ENCODE measurements at regions not wholly inside any gene's neighbourhood (a gene's known extent, or its start where the extent isn't known, plus 50 kb on each side); places are given as distances from the start of the nearest gene placed in this dataset.
A peak's percentile ranks its signal among the peaks of the same experiment; 100 is the strongest.

DNA sequence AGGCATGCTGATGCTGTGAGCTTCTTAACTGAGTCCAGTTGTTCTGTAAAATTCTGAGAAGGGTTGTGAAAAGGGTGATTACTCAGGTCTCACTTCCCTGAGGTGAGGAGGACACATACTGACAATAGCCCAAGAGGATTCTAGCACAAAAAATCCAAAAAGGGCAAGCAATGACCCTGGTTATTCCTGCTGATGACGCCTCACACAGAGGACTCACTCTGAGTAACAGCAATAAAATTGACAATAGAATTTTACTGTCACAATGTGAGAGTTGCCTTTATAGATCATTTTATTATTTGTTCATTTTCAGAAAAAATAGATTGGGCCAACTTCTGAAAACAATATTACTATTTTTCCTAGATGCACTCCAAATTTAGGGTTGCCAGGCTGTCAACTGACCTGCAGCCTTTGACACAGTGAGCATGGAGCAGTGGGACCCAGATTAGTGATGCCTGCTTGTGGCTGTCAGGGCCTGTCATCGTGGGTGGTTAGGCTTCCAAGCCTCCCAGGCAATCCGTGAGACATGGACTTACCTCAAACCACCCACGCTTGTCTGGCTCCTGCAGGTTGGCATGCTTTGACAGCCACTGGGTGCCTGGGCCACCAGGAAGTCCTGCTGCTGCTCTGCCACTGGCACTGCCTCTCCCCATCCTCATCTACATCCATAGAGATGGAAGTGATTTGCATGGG lies 396.0 kb upstream of the THBS1 start (continued):
- TF ChIP-seq RFX5 (IDR thresholded peaks at IDR 0.05; ENCODE audit: low read length) = no peak
- no peak for TF ChIP-seq FOXM1 (IDR thresholded peaks at IDR 0.05; ENCODE audit: low read depth)
- no peak for TF ChIP-seq RCOR1 (IDR thresholded peaks at IDR 0.05; ENCODE audit: low read length)

DNA sequence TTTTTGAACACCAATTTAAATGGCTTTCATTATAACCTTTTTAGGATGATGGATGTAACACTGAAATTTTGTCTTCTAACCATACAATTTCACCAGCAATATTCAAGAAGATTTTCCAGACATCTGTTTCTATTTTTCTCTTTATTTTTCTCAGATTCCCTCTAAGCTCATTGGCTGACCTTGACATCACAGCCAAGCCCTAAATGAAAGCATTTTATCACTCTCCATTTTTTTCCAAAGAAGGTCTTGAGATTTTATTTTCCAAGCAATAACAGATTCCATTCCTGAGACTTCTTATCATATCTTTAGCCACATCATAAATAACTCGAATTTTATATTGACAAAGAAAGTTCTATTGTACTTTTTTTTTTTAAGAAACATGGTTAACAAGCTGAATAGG lies 392.6 kb upstream of the THBS1 start:
- Histone ChIP-seq H3K27ac (ENCODE audit: low read depth in 2 of 2, low read length in 1 of 2) (peak overlapping the region; percentile 22 to 66; a peak in 3 of 4 replicates), H3K27me3 (ENCODE audit: insufficient read depth) (no peaks in the 10 kb centered on the region), H3K9ac (no peak overlapping the region), H3F3A (replicated peaks; ENCODE audit: insufficient read depth) (peaks cover 27% of the 10 kb centered on the region), H3K4me2 (no peak overlapping the region), H3K9me3 (no peaks in the 10 kb centered on the region), H3K9me2 (no peaks in the 10 kb centered on the region), H3K4me3 (ENCODE audit: low read depth in 2 of 2, low read length in 1 of 2) (no peak overlapping the region), H3K36me3 (replicated peaks in 1 of 2; ENCODE audit: control insufficient read depth in 1 of 2, insufficient read depth in 2 of 2, low read length in 1 of 2) (no peaks in the 10 kb centered on the region), H3K79me2 (ENCODE audit: insufficient read depth) (no peaks in the 10 kb centered on the region), H2AFZ (ENCODE audit: low read depth) (no peak overlapping the region), H4K20me1 (ENCODE audit: insufficient read depth) (no peaks in the 10 kb centered on the region), H3K4me1 (ENCODE audit: control insufficient read depth in 1 of 2, insufficient read depth in 2 of 2, low read depth in 1 of 2, low read length in 1 of 2) (peaks cover 0 to 18% of the 10 kb centered on the region in 2 experiments; a peak in 2 of 4 replicates)
- ChIA-PET CTCF (interaction anchor here (0.8 to 1.5 kb wide), 3 partner anchors 12 to 569 kb away, joined by 3 to 5 read pairs (median 4); partner anchors contain the start of gene THBS1), POLR2A (no interaction called here)
- no peak for DNase-seq
- WGBS (ENCODE audit: low lambda C conversion rate) = 24% methylated on average over 1 of the region's 1 CpG
- TF ChIP-seq GABPA (IDR thresholded peaks at IDR 0.05; ENCODE audit: low read depth) = no peak
- TF ChIP-seq POLR2AphosphoS5 (IDR thresholded peaks at IDR 0.05; ENCODE audit: low read depth, low read length) = no peak
- no peak for TF ChIP-seq RAD21 (IDR thresholded peaks at IDR 0.05; ENCODE audit: low read length)
- TF ChIP-seq, protein P1, sequence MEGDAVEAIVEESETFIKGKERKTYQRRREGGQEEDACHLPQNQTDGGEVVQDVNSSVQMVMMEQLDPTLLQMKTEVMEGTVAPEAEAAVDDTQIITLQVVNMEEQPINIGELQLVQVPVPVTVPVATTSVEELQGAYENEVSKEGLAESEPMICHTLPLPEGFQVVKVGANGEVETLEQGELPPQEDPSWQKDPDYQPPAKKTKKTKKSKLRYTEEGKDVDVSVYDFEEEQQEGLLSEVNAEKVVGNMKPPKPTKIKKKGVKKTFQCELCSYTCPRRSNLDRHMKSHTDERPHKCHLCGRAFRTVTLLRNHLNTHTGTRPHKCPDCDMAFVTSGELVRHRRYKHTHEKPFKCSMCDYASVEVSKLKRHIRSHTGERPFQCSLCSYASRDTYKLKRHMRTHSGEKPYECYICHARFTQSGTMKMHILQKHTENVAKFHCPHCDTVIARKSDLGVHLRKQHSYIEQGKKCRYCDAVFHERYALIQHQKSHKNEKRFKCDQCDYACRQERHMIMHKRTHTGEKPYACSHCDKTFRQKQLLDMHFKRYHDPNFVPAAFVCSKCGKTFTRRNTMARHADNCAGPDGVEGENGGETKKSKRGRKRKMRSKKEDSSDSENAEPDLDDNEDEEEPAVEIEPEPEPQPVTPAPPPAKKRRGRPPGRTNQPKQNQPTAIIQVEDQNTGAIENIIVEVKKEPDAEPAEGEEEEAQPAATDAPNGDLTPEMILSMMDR (IDR thresholded peaks at IDR 0.05) = no peak
- TF ChIP-seq RCOR1 (IDR thresholded peaks at IDR 0.05; ENCODE audit: low read length) = no peak
- TF ChIP-seq TAF1 (IDR thresholded peaks at IDR 0.05; ENCODE audit: borderline replicate concordance, low read depth, low read length) = no peak

DNA sequence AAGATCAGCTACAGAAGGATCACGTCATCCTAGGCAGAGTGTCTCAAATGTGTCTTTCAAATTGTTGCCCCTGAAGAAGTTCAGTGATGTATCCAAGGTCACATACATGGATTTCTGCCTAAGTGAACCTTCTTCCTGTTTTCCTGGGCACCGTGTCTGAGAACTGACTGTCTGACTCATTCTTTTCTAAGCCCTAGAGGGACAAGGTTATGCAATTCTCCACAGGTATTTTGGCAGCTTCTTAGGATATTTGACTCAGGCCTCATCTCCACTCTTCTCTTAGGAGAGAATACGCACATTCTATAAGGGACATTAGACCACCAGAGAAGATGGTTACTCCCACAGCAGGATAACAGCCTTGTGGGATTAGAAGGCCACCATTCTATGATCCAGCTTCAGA lies 391.9 kb upstream of the THBS1 start:
- H4K20me1 ChIP-seq (ENCODE audit: insufficient read depth) = no peaks in the 10 kb centered on the region
- H3K9me3 ChIP-seq = no peaks in the 10 kb centered on the region
- ChIA-PET CTCF (interaction anchor here (0.8 to 1.5 kb wide), 2 partner anchors 13 to 391 kb away, joined by 3 to 5 read pairs; partner anchors contain the start of gene THBS1), POLR2A (no interaction called here)
- H3K4me1 ChIP-seq (ENCODE audit: control insufficient read depth in 1 of 2, insufficient read depth in 2 of 2, low read depth in 1 of 2, low read length in 1 of 2) = peaks cover under 1 to 23% of the 10 kb centered on the region in 2 experiments; a peak in 3 of 4 replicates
- DNase-seq = no peak
- peak overlapping the region; percentile 22 to 66; a peak in 3 of 4 replicates for H3K27ac ChIP-seq (ENCODE audit: low read depth in 2 of 2, low read length in 1 of 2)
- H3K9ac ChIP-seq = no peak overlapping the region
- TF ChIP-seq YY1 (IDR thresholded peaks at IDR 0.05; ENCODE audit: low read depth) = no peak
- no peak for TF ChIP-seq TAF1 (IDR thresholded peaks at IDR 0.05; ENCODE audit: borderline replicate concordance, low read depth, low read length)
- peak in 1 of 2 experiments; percentile 39; a peak in 1 of 4 replicates for TF ChIP-seq EP300 (IDR thresholded peaks at IDR 0.05; ENCODE audit: borderline replicate concordance in 1 of 2, low read depth in 1 of 2, low read length in 1 of 2)
- TF ChIP-seq RAD21 (IDR thresholded peaks at IDR 0.05; ENCODE audit: low read length) = no peak
- no peak for TF ChIP-seq EZH2phosphoT487 (IDR thresholded peaks at IDR 0.05; ENCODE audit: borderline replicate concordance, low read depth)
- TF ChIP-seq CHD2 (IDR thresholded peaks at IDR 0.05; ENCODE audit: low read length, partially characterized antibody) = no peak
- TF ChIP-seq JUND (IDR thresholded peaks at IDR 0.05) = peak; percentile 53
- TF ChIP-seq TCF12 (IDR thresholded peaks at IDR 0.05) = peak; percentile 48; the same call in 1 of the 2 replicates
- TF ChIP-seq NFIC (IDR thresholded peaks at IDR 0.05; ENCODE audit: borderline replicate concordance) = peak; percentile 74
- no peak for TF ChIP-seq SIN3A (IDR thresholded peaks at IDR 0.05; ENCODE audit: borderline replicate concordance, low read depth, low read length)
- no peak for TF ChIP-seq RXRA (IDR thresholded peaks at IDR 0.05; ENCODE audit: borderline replicate concordance, low read depth)
- peak; percentile 57; the same call in 1 of the 2 replicates for TF ChIP-seq FOSL2 (IDR thresholded peaks at IDR 0.05; ENCODE audit: borderline replicate concordance, low read depth)
- TF ChIP-seq FOXJ3 (CRISPR knock-in tag; IDR thresholded peaks at IDR 0.05) = no peak
- H3K27me3 ChIP-seq (ENCODE audit: insufficient read depth) = no peaks in the 10 kb centered on the region
- H3K4me2 ChIP-seq = no peak overlapping the region
- 59% methylated on average over 3 of the region's 3 CpGs for WGBS (ENCODE audit: low lambda C conversion rate)
- H3K79me2 ChIP-seq (ENCODE audit: insufficient read depth) = no peaks in the 10 kb centered on the region
- H2AFZ ChIP-seq (ENCODE audit: low read depth) = no peak overlapping the region
- H3K4me3 ChIP-seq (ENCODE audit: low read depth in 2 of 2, low read length in 1 of 2) = no peak overlapping the region
- no peaks in the 10 kb centered on the region for H3K9me2 ChIP-seq
- peaks cover 29% of the 10 kb centered on the region for H3F3A ChIP-seq (replicated peaks; ENCODE audit: insufficient read depth)
- H3K36me3 ChIP-seq (replicated peaks in 1 of 2; ENCODE audit: control insufficient read depth in 1 of 2, insufficient read depth in 2 of 2, low read length in 1 of 2) = no peaks in the 10 kb centered on the region

Data from SK-N-SH (cell line).